Nephron progenitor cell (in vitro differentiated cells): ENCODE measurements at regions not wholly inside any gene's neighbourhood (a gene's known extent, or its start where the extent isn't known, plus 50 kb on each side); places are given as distances from the start of the nearest gene placed in this dataset.
A peak's percentile ranks its signal among the peaks of the same experiment; 100 is the strongest.

Experiments used
- DNase-seq: peaks from one replicate; pipeline ENCODE4 v3.0.0; 2021
- H3K27ac Mint-ChIP-seq: 2 replicates; pipeline ENCODE4 v1.8.0; 2021; ENCODE audit warnings: mild to moderate bottlenecking, moderate library complexity, mixed read lengths
- H3K27me3 Mint-ChIP-seq: 2 replicates; pipeline ENCODE4 v1.8.0; 2021; ENCODE audit warnings: mild to moderate bottlenecking, low read depth, mixed read lengths; ENCODE audit not compliant: poor library complexity
- H3K36me3 Mint-ChIP-seq: 2 replicates; pipeline ENCODE4 v1.8.0; 2021; ENCODE audit warnings: low read depth, mixed read lengths
- H3K4me1 Mint-ChIP-seq: 2 replicates; pipeline ENCODE4 v1.8.0; 2021; ENCODE audit warnings: mixed read lengths
- H3K4me3 Mint-ChIP-seq: 2 replicates; pipeline ENCODE4 v1.8.0; 2021; ENCODE audit warnings: mild to moderate bottlenecking, moderate library complexity, mixed read lengths
- H3K9me3 Mint-ChIP-seq: 2 replicates; pipeline ENCODE4 v1.8.0; 2021; ENCODE audit warnings: mild to moderate bottlenecking, moderate library complexity, mixed read lengths
- CTCF ChIP-seq: fragments of 200-600 bp; sonication (generic); IDR thresholded peaks from 2 replicates; pipeline ENCODE4 v1.5.0; 2021; ENCODE audit warnings: antibody characterized with exemption

GRCh38 chr4:181427076-181427475, 816.1 kb upstream of the TENM3 start:
- TF ChIP-seq CTCF: no peak
- Mint-ChIP-seq H3K27ac (no peak overlapping the region), H3K9me3 (no peaks in the 10 kb centered on the region), H3K36me3 (no peaks in the 10 kb centered on the region), H3K27me3 (peaks cover 4% of the 10 kb centered on the region), H3K4me3 (no peak overlapping the region), H3K4me1 (peaks cover 30% of the 10 kb centered on the region)
- DNase-seq: no peak

- Mint-ChIP-seq H3K4me3 (no peak overlapping the region), H3K36me3 (no peaks in the 10 kb centered on the region), H3K27me3 (peaks cover 4% of the 10 kb centered on the region), H3K9me3 (no peaks in the 10 kb centered on the region), H3K4me1 (peaks cover 21% of the 10 kb centered on the region), H3K27ac (no peak overlapping the region)
- no peak for TF ChIP-seq CTCF
- DNase-seq: no peak
Measured at GRCh38 chr4:181431006-181431405, 812.2 kb upstream of the TENM3 start.

- no peak overlapping the region for H3K27ac Mint-ChIP-seq
- no peaks in the 10 kb centered on the region for H3K9me3 Mint-ChIP-seq
- peaks cover 4% of the 10 kb centered on the region for H3K27me3 Mint-ChIP-seq
- no peak overlapping the region for H3K4me3 Mint-ChIP-seq
- peaks cover 21% of the 10 kb centered on the region for H3K4me1 Mint-ChIP-seq
- no peak for TF ChIP-seq CTCF
- H3K36me3 Mint-ChIP-seq: no peaks in the 10 kb centered on the region
- DNase-seq: no peak
Measured at GRCh38 chr4:181431661-181432060, 811.5 kb upstream of the TENM3 start.

- DNase-seq: peak; percentile 12
- Mint-ChIP-seq H3K36me3 (no peaks in the 10 kb centered on the region), H3K27ac (peak overlapping the region; percentile 2), H3K9me3 (no peaks in the 10 kb centered on the region), H3K4me1 (peaks cover 17% of the 10 kb centered on the region), H3K4me3 (no peak overlapping the region), H3K27me3 (peaks cover 4% of the 10 kb centered on the region)
- TF ChIP-seq CTCF: no peak
Measured at GRCh38 chr4:181432335-181432734, 810.9 kb upstream of the TENM3 start.

GRCh38 chr4:181437895-181438294, 805.3 kb upstream of the TENM3 start:
- Mint-ChIP-seq H3K4me3 (no peak overlapping the region), H3K27me3 (peaks cover 4% of the 10 kb centered on the region), H3K36me3 (no peaks in the 10 kb centered on the region), H3K9me3 (no peaks in the 10 kb centered on the region), H3K4me1 (peaks cover under 1% of the 10 kb centered on the region), H3K27ac (no peak overlapping the region)
- no peak for TF ChIP-seq CTCF
- DNase-seq: no peak

GRCh38 chr4:181438641-181439040, 804.6 kb upstream of the TENM3 start:
- H3K4me3 Mint-ChIP-seq: no peak overlapping the region
- no peak overlapping the region for H3K27ac Mint-ChIP-seq
- peaks cover 6% of the 10 kb centered on the region for H3K4me1 Mint-ChIP-seq
- peaks cover 4% of the 10 kb centered on the region for H3K27me3 Mint-ChIP-seq
- H3K9me3 Mint-ChIP-seq: no peaks in the 10 kb centered on the region
- H3K36me3 Mint-ChIP-seq: no peaks in the 10 kb centered on the region
- no peak for DNase-seq
- TF ChIP-seq CTCF: no peak
